ACC112 (cell line): ENCODE measurements at regions not wholly inside any gene's neighbourhood (a gene's known extent, or its start where the extent isn't known, plus 50 kb on each side); places are given as distances from the start of the nearest gene placed in this dataset.

ENCODE experiments used
- H2AFZ ChIP-seq: fragments of 200-600 bp; sonication (generic); one replicate; pipeline ENCODE4 v1.6.0; 2017; ENCODE audit warnings: antibody characterized with exemption, low read length; ENCODE audit not compliant: unreplicated experiment
- H3K27ac ChIP-seq: fragments of 200-600 bp; sonication (generic); 2 replicates; pipeline ENCODE4 v1.5.1; 2014; ENCODE audit warnings: low read depth, mild to moderate bottlenecking, antibody characterized with exemption, low read length, moderate library complexity
- H3K27me3 ChIP-seq: fragments of 200-600 bp; sonication (generic); 2 replicates; pipeline ENCODE4 v1.6.1; 2014; ENCODE audit warnings: mild to moderate bottlenecking, antibody characterized with exemption, low read length, moderate library complexity, mixed read lengths; ENCODE audit not compliant: insufficient read depth
- H3K36me3 ChIP-seq: fragments of 200-600 bp; sonication (generic); 2 replicates; pipeline ENCODE4 v1.6.1; 2016; ENCODE audit warnings: mild to moderate bottlenecking, antibody characterized with exemption, low read length, moderate library complexity, mixed read lengths; ENCODE audit not compliant: insufficient read depth
- H3K4me1 ChIP-seq: fragments of 200-600 bp; sonication (generic); one replicate; pipeline ENCODE4 v1.6.1; 2016; ENCODE audit warnings: low read length, mixed read lengths; ENCODE audit not compliant: insufficient read depth, unreplicated experiment, control insufficient read depth
- H3K4me3 ChIP-seq: fragments of 200-600 bp; sonication (generic); 2 replicates; pipeline ENCODE4 v1.5.1; 2014; ENCODE audit warnings: mild to moderate bottlenecking, low read depth, low read length
- H3K79me2 ChIP-seq: fragments of 200-600 bp; sonication (generic); one replicate; pipeline ENCODE4 v1.6.0; 2016; ENCODE audit warnings: low read length; ENCODE audit not compliant: control insufficient read depth, unreplicated experiment, insufficient read depth

DNA sequence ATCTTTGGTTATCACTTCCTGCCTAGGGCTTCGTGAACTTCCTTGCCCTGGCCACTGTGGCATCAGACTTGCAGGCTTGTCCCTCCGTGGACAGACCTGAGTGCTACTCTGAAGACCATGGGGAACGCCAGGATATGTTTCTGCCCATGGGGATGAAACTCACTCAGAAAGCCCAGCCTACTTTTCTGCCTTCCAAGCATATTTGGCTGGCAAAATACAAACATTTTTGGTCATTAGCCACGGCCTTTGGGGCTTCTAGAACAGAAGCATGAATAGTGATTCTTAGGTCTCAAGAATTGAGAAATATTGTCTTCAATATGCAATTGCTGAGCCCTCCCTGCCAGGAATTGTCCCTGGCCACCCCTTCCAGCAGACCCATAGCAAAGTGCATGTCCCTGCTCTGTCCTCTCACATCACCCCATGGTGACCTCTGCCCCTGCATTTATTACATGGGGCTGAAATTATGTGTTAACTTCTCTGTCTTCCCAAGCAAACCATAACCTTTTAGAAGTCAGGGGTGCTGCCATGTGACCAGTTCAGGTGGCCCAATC is 152.4 kb downstream of the OSR1 start:
- Histone ChIP-seq H3K27ac (no peak overlapping the region), H2AFZ (no peak overlapping the region), H3K4me3 (no peak overlapping the region), H3K27me3 (no peaks in the 10 kb centered on the region), H3K4me1 (no peaks in the 10 kb centered on the region), H3K79me2 (no peaks in the 10 kb centered on the region), H3K36me3 (no peaks in the 10 kb centered on the region)

DNA sequence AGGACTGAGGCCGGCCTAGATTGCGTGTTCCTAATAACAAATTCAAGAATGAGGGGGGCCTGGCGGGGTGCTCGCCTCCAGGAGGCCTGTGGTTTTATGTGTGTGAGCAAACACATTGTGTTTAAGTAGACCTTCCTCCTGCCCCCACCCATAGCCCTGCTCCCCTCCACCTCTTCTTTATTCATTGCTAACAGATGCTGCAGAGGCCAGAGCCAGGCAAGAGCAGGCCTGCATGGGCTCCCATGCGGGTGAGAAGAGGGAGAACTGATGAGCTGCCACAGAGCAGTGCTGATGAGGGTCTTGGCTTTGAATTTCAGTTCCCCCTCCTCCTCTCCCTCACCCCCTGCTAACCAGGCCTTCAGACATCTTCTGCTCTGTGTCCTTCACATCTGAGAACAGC is 154.6 kb downstream of the OSR1 start:
- H3K4me3 ChIP-seq, result no peak overlapping the region
- no peak overlapping the region for H3K27ac ChIP-seq
- H3K36me3 ChIP-seq, result no peaks in the 10 kb centered on the region
- no peaks in the 10 kb centered on the region for H3K27me3 ChIP-seq
- H3K79me2 ChIP-seq, result no peaks in the 10 kb centered on the region
- no peak overlapping the region for H2AFZ ChIP-seq
- no peaks in the 10 kb centered on the region for H3K4me1 ChIP-seq

DNA sequence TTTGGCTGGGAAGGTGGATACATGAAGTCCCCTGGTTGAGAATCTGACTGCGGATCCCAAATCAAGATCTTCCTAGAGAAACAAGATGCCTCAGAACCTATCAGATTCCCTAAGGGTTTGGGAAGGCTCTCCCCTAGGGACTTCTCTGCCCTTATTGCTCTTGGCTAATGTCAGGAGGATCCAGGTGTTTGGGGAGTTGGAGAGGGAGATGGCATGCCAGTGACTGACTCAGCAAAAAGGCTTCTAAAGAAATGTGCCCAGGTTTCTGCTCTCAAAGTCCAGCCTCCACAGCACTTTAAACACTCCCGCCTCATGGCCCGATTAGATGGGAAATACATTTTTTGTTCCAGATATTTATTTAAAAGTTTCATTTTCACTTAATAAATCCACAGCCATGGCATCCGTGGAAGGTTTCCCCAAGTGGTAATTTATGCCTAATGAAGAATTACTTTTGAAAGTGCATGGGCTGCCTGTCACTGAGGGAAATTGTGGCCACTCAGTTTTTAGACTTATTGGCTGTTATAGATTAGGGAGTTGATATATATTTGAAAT is 156.4 kb downstream of the OSR1 start:
- Histone ChIP-seq H3K79me2 (no peaks in the 10 kb centered on the region), H3K4me1 (no peaks in the 10 kb centered on the region), H3K27ac (no peak overlapping the region), H3K36me3 (no peaks in the 10 kb centered on the region), H3K27me3 (no peaks in the 10 kb centered on the region), H3K4me3 (no peak overlapping the region), H2AFZ (no peak overlapping the region)

DNA sequence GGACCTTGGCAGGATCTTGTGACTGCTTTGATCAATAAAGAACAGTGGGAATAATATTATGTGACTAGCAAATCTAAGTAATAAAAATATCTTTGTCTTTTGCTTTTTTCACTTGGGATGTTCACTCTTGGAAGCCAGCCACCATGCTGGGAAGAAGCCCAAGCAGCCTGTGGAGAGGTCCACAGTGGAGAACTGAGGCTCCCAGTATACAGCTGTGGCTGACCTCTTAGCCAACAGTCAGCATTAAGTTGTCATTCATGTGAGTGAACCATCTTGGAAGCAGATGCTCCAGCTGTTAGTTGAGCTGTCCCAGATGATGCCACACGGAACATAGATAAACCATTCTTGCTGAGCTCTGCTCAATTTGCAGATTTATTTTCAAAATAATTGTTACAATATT is 160.0 kb downstream of the OSR1 start:
- Histone ChIP-seq H3K27me3 (no peaks in the 10 kb centered on the region), H2AFZ (no peak overlapping the region), H3K27ac (no peak overlapping the region), H3K4me3 (no peak overlapping the region), H3K4me1 (peaks cover 3% of the 10 kb centered on the region), H3K36me3 (no peaks in the 10 kb centered on the region), H3K79me2 (no peaks in the 10 kb centered on the region)

DNA sequence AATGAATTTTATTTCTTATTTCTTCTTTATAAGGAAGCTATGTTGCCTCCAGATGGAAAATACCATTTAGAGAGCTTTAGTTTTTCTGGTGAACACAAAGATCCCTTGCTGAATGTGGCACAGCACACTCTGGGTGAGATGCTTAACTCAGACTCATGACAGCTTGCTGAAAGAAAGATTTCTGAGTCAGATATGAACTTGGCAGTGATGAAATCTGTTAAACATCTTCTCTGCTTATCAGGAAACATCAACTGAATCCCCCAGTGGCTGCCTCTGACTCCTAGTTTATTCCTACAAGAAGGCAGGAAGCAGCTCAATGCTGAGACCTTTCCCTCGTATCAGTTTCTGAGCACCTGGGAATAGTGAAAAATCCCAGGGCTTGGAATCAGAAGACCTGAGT is 162.8 kb downstream of the OSR1 start:
- H3K27ac ChIP-seq, result no peak overlapping the region
- H3K27me3 ChIP-seq, result no peaks in the 10 kb centered on the region
- no peak overlapping the region for H3K4me3 ChIP-seq
- H3K79me2 ChIP-seq, result no peaks in the 10 kb centered on the region
- H3K4me1 ChIP-seq, result peaks cover 3% of the 10 kb centered on the region
- no peaks in the 10 kb centered on the region for H3K36me3 ChIP-seq
- H2AFZ ChIP-seq, result no peak overlapping the region

DNA sequence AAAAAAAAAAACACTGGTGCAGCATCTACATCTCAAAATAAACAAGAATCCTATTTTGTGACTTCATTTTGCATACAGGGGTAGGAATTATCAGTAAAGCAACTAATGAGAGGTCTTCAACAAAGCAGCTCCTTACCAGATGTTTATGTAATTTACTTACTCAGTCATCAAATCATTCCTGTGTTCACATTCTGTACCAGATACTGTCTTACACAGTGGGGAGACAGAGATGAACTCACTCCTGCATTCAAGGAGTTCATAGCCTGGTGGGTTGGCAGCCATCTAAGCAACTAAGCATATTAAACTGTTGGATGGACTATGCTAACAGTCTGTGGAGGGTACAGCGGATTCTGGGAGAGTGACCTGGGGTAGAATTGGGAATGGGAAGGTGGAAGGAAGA is 169.0 kb downstream of the OSR1 start:
- Histone ChIP-seq H3K79me2 (no peaks in the 10 kb centered on the region), H3K36me3 (no peaks in the 10 kb centered on the region), H2AFZ (no peak overlapping the region), H3K27ac (no peak overlapping the region), H3K4me3 (no peak overlapping the region), H3K27me3 (no peaks in the 10 kb centered on the region), H3K4me1 (peaks cover 18% of the 10 kb centered on the region)

DNA sequence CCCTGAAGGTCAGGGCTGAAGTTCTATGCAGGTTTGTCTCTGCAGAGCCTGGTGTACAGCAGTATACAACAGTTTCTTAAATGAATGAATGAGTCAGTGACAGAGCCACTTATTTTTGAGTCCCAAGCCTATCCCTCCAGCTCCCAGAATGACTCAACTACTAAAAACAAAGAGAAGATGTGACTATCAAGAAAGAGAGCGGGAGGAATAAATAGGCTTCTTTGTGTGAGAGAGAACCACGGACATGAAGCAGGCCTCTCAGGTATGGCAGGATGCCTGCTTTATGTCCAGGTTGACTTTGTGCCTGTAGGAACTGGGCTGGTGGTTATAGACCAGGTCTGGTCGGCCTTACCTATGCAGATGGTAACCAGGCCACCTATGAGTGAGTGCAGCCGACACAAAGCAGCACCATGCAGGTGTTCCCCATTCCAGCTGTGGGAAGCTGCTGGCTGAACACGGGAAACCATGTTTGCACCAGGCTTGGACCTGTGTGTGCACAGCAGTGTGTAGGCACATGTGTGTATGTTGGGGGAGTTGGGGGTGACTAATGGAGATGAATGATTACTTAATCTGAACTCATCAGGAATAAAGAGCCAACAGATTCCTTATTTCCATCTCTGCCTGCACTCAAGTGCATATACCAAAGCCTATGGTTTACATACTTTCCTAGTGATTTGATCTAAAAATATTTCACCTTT is 171.0 kb downstream of the OSR1 start:
- no peak overlapping the region for H3K27ac ChIP-seq
- peak overlapping the region; percentile 35; the same call in 1 of the 2 replicates for H3K4me3 ChIP-seq
- H3K27me3 ChIP-seq, result no peaks in the 10 kb centered on the region
- H3K36me3 ChIP-seq, result no peaks in the 10 kb centered on the region
- no peak overlapping the region for H2AFZ ChIP-seq
- no peaks in the 10 kb centered on the region for H3K79me2 ChIP-seq
- peaks cover 18% of the 10 kb centered on the region for H3K4me1 ChIP-seq

DNA sequence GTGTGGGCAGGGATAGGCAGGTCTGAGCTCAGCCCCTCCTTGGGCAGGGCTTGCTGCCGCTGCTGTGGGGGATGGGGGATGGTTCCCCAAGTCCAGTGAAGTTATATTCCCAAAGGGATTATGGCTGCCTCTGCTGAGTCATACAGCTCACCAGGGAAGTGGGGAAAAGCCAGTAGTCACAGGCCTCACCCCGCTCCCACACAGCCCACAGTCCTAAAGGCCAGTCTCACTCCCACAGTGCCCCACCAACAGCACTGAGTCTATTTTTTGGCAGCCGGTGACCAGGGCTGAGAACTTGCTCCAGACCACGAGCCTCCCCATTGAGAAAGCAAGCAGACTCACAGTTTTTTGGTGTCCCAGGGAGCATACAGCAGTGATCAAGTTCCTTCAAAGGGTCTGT is 173.3 kb downstream of the OSR1 start:
- H3K27ac ChIP-seq, result no peak overlapping the region
- H3K27me3 ChIP-seq, result no peaks in the 10 kb centered on the region
- H3K4me3 ChIP-seq, result no peak overlapping the region
- peaks cover 18% of the 10 kb centered on the region for H3K4me1 ChIP-seq
- no peaks in the 10 kb centered on the region for H3K36me3 ChIP-seq
- H2AFZ ChIP-seq, result peak overlapping the region; percentile 58
- H3K79me2 ChIP-seq, result no peaks in the 10 kb centered on the region

DNA sequence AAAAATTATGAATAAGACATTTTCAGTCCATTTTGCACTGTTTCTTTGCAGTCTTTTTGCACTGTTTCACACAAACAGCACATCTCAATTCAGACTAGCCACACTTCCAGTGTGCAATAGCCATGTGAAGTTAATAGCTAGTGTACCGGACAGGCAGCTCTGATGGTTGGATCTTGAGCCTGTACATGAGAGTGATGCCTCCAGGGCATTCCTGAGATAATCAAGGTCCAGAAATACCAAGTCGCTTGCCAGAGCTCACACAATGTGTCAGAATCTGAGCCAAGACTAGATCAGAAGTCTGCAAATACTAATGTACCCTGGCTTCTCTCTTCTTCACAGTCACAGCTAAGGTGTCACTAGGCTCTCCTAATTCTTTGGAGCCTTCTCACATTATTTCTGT is 180.2 kb downstream of the OSR1 start:
- Histone ChIP-seq H3K27ac (no peak overlapping the region), H3K36me3 (no peaks in the 10 kb centered on the region), H3K4me3 (no peak overlapping the region), H2AFZ (no peak overlapping the region), H3K79me2 (no peaks in the 10 kb centered on the region), H3K27me3 (no peaks in the 10 kb centered on the region), H3K4me1 (peaks cover 18% of the 10 kb centered on the region)

DNA sequence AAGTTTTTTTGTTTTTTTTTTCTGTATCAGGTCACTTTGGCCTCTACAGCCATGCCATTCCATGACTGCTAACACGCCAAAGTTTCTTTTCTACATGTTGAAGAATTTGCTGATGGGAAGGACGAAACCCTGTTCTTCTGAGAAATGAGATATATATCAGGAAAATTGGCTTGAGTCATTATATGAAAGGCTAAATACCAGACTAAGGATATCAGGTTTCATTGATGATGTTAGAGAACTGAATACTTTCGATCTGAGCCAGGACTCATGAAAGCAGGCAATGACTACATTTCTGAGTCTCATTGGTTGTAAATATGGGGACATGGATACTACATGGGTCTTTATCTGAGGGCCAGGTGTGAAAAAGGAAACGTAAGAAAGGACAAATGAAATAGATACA is 181.4 kb downstream of the OSR1 start:
- H3K4me1 ChIP-seq, result peaks cover 18% of the 10 kb centered on the region
- H3K79me2 ChIP-seq, result no peaks in the 10 kb centered on the region
- 0 out of 2 replicates have a peak overlapping the region, but pooled peaks have one; percentile 24 for H3K27ac ChIP-seq
- no peaks in the 10 kb centered on the region for H3K36me3 ChIP-seq
- peak overlapping the region; percentile 51 for H2AFZ ChIP-seq
- H3K27me3 ChIP-seq, result no peaks in the 10 kb centered on the region
- H3K4me3 ChIP-seq, result no peak overlapping the region
